GM12872 (cell line): ENCODE measurements at regions not wholly inside any gene's neighbourhood (a gene's known extent, or its start where the extent isn't known, plus 50 kb on each side); places are given as distances from the start of the nearest gene placed in this dataset.

Experiments
- TF ChIP-seq, protein P1 (sequence below): IDR thresholded peaks from 3 replicates; pipeline ENCODE4 v1.5.1; 2011; ENCODE audit warnings: low read depth, mild to moderate bottlenecking, low read length, moderate library complexity; ENCODE audit not compliant: insufficient read depth

DNA sequence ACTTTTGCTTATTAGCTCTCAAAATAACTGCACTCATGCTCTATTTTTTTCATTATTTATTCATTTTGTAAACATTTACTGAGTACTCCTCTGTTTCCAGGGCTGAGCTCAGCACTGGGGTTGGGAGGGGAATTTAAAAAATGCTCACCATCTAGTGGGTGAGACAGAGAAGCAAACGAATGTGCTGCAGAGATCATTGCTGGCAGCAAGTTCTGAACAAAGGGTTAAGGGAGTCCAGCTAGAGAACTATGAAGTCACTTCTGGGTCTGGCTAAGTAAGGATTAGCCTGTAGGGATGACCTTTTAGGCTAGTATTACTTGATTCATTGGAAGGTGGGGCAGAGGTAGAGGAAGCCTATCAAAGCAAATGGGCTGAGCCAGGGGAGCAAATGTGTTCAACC is 99.1 kb upstream of the ZNF644 start:
- TF ChIP-seq, protein P1, sequence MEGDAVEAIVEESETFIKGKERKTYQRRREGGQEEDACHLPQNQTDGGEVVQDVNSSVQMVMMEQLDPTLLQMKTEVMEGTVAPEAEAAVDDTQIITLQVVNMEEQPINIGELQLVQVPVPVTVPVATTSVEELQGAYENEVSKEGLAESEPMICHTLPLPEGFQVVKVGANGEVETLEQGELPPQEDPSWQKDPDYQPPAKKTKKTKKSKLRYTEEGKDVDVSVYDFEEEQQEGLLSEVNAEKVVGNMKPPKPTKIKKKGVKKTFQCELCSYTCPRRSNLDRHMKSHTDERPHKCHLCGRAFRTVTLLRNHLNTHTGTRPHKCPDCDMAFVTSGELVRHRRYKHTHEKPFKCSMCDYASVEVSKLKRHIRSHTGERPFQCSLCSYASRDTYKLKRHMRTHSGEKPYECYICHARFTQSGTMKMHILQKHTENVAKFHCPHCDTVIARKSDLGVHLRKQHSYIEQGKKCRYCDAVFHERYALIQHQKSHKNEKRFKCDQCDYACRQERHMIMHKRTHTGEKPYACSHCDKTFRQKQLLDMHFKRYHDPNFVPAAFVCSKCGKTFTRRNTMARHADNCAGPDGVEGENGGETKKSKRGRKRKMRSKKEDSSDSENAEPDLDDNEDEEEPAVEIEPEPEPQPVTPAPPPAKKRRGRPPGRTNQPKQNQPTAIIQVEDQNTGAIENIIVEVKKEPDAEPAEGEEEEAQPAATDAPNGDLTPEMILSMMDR, result no peak

DNA sequence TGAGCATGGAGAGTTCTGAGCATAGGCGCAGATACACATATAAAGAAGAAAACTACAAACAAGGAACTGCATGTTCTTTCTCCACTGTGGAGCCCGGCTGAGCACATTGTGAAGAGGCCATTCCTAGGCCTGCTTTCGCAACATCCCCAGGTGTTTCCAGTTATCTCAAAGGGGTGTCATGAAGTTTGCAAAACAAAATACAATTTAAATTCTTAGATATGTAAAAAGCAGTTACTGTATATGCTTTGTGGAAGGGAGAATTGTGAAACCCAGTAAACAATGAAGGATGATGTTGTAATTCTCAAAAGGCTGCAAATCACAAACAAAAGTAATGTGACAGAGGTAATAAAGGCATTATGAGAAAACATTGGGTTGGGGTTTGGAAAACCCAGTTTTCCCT is 98.6 kb upstream of the ZNF644 start:
- TF ChIP-seq, protein P1, result no peak

DNA sequence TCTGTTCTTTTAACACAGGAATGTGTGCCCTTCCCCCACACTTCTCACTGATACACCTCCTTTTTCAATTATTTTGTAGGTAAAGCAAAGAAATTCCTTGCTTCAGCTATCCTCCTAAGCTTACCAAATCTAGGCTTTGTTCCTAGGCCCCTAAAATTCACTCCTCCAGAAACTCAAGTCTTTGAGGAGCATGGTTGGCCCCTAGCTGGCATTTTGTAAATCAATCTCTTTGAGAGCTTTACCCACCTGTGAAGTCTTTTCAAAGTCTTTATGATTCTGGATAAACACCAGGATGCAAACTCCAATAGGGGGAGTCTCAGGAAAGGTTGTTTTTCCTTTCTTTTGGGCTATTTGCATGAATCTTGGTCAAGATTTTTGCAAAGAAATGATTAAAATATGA is 82.9 kb upstream of the ZNF644 start:
- TF ChIP-seq, protein P1, result no peak

DNA sequence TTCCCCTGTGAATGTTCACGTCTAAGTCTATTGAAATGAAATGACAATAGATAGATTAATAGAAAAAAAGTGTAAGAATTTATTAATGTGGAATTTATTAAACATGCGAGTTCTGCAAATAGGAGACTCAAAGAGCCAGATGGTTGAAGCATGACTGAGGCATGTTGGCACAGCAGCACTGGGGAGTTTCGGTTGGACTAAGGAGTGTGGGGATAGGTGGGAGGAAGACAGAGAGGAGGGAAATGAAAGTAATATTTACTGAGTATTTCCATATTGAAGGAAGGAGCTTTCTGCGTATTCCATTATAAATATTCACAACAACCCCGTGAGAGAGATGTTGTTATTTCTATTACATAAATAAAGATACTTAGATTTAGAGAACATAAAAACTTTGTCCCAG is 79.5 kb upstream of the ZNF644 start:
- TF ChIP-seq, protein P1, result no peak

DNA sequence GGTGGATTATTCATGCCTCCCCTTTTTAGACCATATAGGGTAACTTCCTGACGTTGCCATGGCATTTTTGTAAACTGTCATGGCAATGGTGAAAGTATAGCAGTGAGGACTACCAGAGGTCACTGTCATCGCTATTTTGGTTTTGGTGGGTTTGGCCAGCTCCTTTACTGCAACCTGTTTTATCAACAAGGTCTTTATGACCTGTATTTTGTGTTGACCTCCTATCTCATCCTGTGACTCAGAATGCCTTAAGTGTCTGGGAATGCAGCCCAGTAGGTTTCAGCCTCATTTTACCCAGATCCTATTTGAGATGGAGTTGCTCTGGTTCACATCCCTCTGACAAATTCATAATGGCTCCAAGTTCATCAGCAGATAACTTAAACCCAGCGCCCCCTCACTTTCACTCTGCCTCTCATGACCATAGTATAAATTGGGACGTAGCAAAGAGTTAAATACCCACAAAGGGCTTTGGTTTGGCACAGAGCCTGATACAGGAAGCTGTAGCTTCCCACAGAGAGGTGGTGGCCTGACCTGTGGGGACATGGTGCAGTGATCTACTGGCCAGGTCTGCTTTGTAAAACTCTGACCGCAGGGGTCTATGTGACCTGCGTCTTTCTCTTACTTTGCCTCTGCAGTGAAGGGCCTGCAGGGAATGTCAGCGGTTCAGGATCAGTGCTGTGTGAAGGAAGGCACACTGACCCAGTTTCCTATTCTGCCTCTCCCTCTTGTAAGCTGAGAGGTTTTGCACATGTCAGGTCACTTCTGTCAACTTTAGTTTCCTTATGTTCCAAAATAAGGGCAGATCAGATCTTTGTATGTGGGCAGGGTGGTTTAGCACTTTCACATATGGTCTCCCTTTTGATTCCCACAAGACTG is 78.1 kb upstream of the ZNF644 start:
- TF ChIP-seq, protein P1, result no peak

DNA sequence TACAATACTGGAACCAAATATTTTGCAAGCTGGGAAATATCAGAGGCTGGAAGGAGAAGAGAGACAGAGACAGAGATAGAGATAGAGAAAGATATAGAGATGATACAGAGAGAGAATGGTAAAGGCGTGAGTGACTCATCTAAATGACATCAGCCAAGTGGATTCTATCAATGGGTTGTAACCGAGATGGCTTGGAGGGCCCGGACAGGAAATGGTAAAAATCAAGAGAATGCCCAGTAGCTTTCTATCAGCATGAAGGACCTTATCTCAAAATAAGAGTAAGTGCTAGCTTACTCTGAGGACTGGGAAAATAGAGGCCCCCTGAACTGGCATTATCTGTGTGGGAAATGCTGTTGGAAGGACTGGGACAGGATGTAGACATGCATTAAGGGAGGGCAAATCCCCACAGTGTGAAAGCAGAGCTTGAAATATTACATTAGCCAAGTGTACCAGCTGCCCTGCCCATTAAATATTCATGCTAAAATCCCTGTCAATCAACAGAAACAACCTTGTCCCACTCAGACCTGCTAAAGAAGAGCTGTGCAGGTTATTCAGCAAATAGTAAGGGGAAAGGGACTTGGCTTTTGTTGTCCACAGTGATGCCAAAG is 76.6 kb upstream of the ZNF644 start:
- TF ChIP-seq, protein P1, result no peak

DNA sequence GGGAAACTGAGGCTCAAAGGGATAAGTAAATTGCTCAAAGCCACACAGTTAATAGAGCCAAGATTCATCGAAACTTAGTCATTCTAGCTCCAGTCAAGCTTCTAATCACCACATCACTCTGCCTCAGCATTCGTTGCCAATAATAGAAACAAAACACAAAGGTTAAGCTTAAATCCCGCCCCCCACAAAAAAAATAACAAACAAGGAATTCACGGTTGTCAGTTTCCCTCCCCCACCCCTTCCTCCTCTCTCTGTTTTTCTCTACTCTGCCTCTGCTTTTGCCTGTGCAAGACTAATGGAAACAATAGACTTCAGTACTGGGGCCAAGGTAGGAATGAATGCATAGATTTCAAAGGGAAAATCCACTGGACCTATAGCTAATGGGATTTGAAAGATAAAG is 70.7 kb upstream of the ZNF644 start:
- TF ChIP-seq, protein P1, result no peak
